ENCODE measurements at regions not wholly inside any gene's neighbourhood (a gene's known extent, or its start where the extent isn't known, plus 50 kb on each side); places are given as distances from the start of the nearest gene placed in this dataset.
A peak's percentile ranks its signal among the peaks of the same experiment; 100 is the strongest.
"Not testable (repeated sequence)": the region's sequence is repeated elsewhere in the genome, so short reads cannot be mapped to it uniquely, and the experiment has no call there.

DNA sequence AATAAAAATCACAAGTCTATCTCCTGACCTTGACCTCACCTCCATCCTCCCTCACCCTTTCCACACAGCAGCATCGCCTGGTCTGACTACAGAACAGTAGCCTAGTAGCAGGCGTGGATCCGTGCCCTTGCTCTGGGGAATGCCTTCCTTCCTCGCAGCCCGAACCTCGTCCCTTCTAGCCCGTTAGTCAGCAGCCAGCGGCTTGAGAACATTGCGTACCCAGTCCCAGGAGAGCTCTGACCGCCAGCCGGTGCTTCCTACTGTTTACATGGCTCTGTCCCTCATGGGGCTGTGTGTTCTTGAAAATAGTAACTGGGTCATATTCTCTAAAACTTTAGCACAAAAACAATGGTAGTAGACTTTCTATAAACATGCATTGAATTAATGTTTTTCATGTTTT lies 682.7 kb upstream of the IGFBP3 start:
- Histone ChIP-seq H2BK15ac (ENCODE audit: low read depth, poor library complexity, severe bottlenecking) (no peak overlapping the region), H3K4me2 (ENCODE audit: low read length, poor library complexity, severe bottlenecking) (no peak overlapping the region), H2BK12ac (ENCODE audit: low read length in 2 of 2) (peak overlapping the region; percentile 87 to 100), H3K23ac (ENCODE audit: low read length in 2 of 2) (no peak overlapping the region), H3K27me3 (ENCODE audit: control insufficient read depth in 1 of 2, insufficient read depth in 1 of 2, low read length in 2 of 2) (peaks cover 0 to 14% of the 10 kb centered on the region in 2 experiments), H2BK5ac (ENCODE audit: low read depth, low read length, poor library complexity, severe bottlenecking) (no peak overlapping the region), H3K4me1 (ENCODE audit: control insufficient read depth, insufficient read depth, low read depth, low read length) (peaks cover 2% of the 10 kb centered on the region), H3K27ac (ENCODE audit: low read length, poor library complexity, severe bottlenecking) (no peak overlapping the region), H4K8ac (ENCODE audit: low read length) (no peak overlapping the region), H3K9me3 (ENCODE audit: control insufficient read depth, low read length) (no peaks in the 10 kb centered on the region), H2AFZ (ENCODE audit: low read depth, low read length) (no peak overlapping the region), H3K4me3 (ENCODE audit: insufficient read depth in 1 of 2, low read depth in 1 of 2, low read length in 2 of 2) (no peak overlapping the region), H3K14ac (ENCODE audit: low read length in 2 of 2) (no peak overlapping the region), H4K91ac (ENCODE audit: low read length) (peak overlapping the region; percentile 74), H3K9ac (ENCODE audit: low read length) (no peak overlapping the region), H2AK5ac (ENCODE audit: low read length, severe bottlenecking) (no peak overlapping the region), H3K4ac (ENCODE audit: low read depth in 1 of 2, low read length in 2 of 2) (peak overlapping the region in 1 of 2 experiments; percentile 93), H2BK120ac (ENCODE audit: low read depth, low read length) (peak overlapping the region; percentile 82), H3K36me3 (ENCODE audit: control insufficient read depth in 1 of 2, insufficient read depth in 2 of 2, low read depth in 1 of 2, low read length in 2 of 2) (no peaks in the 10 kb centered on the region), H3K79me1 (replicated peaks; ENCODE audit: low read length, poor library complexity, severe bottlenecking) (no peaks in the 10 kb centered on the region), H3K18ac (ENCODE audit: low read depth in 1 of 2, low read length in 2 of 2) (peak overlapping the region; percentile 91 to 96)
- peak; percentile 94 for DNase-seq
- 4% methylated on average over 9 of the region's 11 CpGs for WGBS

DNA sequence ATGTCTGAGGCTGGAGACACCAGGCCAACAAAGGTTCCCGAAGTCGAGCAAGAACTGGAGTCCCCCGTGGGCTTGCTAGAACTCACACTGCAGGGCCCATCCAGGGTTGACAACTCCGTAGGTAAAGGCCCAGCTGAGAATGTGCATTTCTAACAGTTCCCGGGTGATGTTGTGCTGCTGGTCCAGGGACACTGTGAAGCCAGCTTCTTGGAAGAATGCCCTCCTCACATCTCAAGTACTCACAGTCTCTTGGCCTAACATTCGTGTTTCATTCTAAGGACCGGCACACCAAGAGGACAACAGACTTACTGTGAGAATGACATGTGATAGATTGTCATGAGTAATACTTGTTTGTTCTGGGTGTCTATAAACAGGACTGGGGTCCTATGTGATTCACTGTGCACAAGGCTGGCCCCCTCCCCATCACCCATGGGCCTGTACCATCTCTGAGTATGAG lies 682.3 kb upstream of the IGFBP3 start:
- Histone ChIP-seq H3K27ac (ENCODE audit: low read length, poor library complexity, severe bottlenecking) (no peak overlapping the region), H2AK5ac (ENCODE audit: low read length, severe bottlenecking) (no peak overlapping the region), H3K4me1 (ENCODE audit: control insufficient read depth, insufficient read depth, low read depth, low read length) (peaks cover 2% of the 10 kb centered on the region), H2BK5ac (ENCODE audit: low read depth, low read length, poor library complexity, severe bottlenecking) (no peak overlapping the region), H3K4me2 (ENCODE audit: low read length, poor library complexity, severe bottlenecking) (no peak overlapping the region), H3K36me3 (ENCODE audit: control insufficient read depth in 1 of 2, insufficient read depth in 2 of 2, low read depth in 1 of 2, low read length in 2 of 2) (no peaks in the 10 kb centered on the region), H3K4me3 (ENCODE audit: insufficient read depth in 1 of 2, low read depth in 1 of 2, low read length in 2 of 2) (no peak overlapping the region), H2BK12ac (ENCODE audit: low read length in 2 of 2) (peak overlapping the region; percentile 87 to 100), H3K14ac (ENCODE audit: low read length in 2 of 2) (peak overlapping the region in 1 of 2 experiments; percentile 1), H4K8ac (ENCODE audit: low read length) (peak overlapping the region; percentile 90), H4K91ac (ENCODE audit: low read length) (peak overlapping the region; percentile 74), H3K9ac (ENCODE audit: low read length) (no peak overlapping the region), H3K4ac (ENCODE audit: low read depth in 1 of 2, low read length in 2 of 2) (peak overlapping the region; percentile 39 to 93), H2BK120ac (ENCODE audit: low read depth, low read length) (peak overlapping the region; percentile 82), H3K79me1 (replicated peaks; ENCODE audit: low read length, poor library complexity, severe bottlenecking) (no peaks in the 10 kb centered on the region), H3K23ac (ENCODE audit: low read length in 2 of 2) (peak overlapping the region in 1 of 2 experiments; percentile 51), H2AFZ (ENCODE audit: low read depth, low read length) (no peak overlapping the region), H3K9me3 (ENCODE audit: control insufficient read depth, low read length) (no peaks in the 10 kb centered on the region), H3K18ac (ENCODE audit: low read depth in 1 of 2, low read length in 2 of 2) (peak overlapping the region; percentile 91 to 96), H2BK15ac (ENCODE audit: low read depth, poor library complexity, severe bottlenecking) (peak overlapping the region; percentile 85), H3K27me3 (ENCODE audit: control insufficient read depth in 1 of 2, insufficient read depth in 1 of 2, low read length in 2 of 2) (peaks cover 0 to 14% of the 10 kb centered on the region in 2 experiments)
- WGBS, result 82% methylated on average over 6 of the region's 7 CpGs
- peak; percentile 75 for DNase-seq

DNA sequence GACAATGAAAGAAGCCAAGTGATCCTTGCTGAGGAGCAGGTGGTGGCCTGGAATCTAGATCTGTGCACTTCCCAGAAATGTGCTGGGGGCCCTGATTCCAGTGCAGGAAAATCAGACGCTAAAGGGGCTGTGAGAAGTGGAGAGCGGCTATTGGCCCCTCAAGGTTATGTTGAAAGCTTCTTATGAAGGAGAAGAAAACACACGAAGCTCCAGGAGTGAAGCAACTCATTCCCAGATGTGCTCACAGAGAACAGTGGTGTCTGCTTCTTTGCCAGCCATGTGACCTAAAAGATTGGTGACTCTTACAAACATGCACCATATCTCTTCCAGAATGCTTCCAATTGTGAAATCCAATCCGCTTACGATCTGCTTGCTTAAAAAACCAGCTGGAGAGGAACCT lies 679.3 kb upstream of the IGFBP3 start:
- DNase-seq, result peak; percentile 57
- Histone ChIP-seq H3K36me3 (ENCODE audit: control insufficient read depth in 1 of 2, insufficient read depth in 2 of 2, low read depth in 1 of 2, low read length in 2 of 2) (no peaks in the 10 kb centered on the region), H3K4me1 (ENCODE audit: control insufficient read depth, insufficient read depth, low read depth, low read length) (peaks cover 2% of the 10 kb centered on the region), H3K23ac (ENCODE audit: low read length in 2 of 2) (no peak overlapping the region), H2BK15ac (ENCODE audit: low read depth, poor library complexity, severe bottlenecking) (no peak overlapping the region), H2BK5ac (ENCODE audit: low read depth, low read length, poor library complexity, severe bottlenecking) (no peak overlapping the region), H3K27ac (ENCODE audit: low read length, poor library complexity, severe bottlenecking) (no peak overlapping the region), H3K9ac (ENCODE audit: low read length) (peak overlapping the region; percentile 28), H3K18ac (ENCODE audit: low read depth in 1 of 2, low read length in 2 of 2) (peak overlapping the region in 1 of 2 experiments; percentile 73), H2BK12ac (ENCODE audit: low read length in 2 of 2) (peak overlapping the region in 1 of 2 experiments; percentile 73), H2AFZ (ENCODE audit: low read depth, low read length) (no peak overlapping the region), H3K9me3 (ENCODE audit: control insufficient read depth, low read length) (no peaks in the 10 kb centered on the region), H2AK5ac (ENCODE audit: low read length, severe bottlenecking) (no peak overlapping the region), H3K4me3 (ENCODE audit: insufficient read depth in 1 of 2, low read depth in 1 of 2, low read length in 2 of 2) (no peak overlapping the region), H3K27me3 (ENCODE audit: control insufficient read depth in 1 of 2, insufficient read depth in 1 of 2, low read length in 2 of 2) (peaks cover 0 to 14% of the 10 kb centered on the region in 2 experiments), H3K4me2 (ENCODE audit: low read length, poor library complexity, severe bottlenecking) (no peak overlapping the region), H3K14ac (ENCODE audit: low read length in 2 of 2) (no peak overlapping the region), H2BK120ac (ENCODE audit: low read depth, low read length) (no peak overlapping the region), H4K8ac (ENCODE audit: low read length) (no peak overlapping the region), H3K4ac (ENCODE audit: low read depth in 1 of 2, low read length in 2 of 2) (peak overlapping the region in 1 of 2 experiments; percentile 55), H3K79me1 (replicated peaks; ENCODE audit: low read length, poor library complexity, severe bottlenecking) (no peaks in the 10 kb centered on the region), H4K91ac (ENCODE audit: low read length) (no peak overlapping the region)
- 93% methylated on average over 5 of the region's 5 CpGs for WGBS

DNA sequence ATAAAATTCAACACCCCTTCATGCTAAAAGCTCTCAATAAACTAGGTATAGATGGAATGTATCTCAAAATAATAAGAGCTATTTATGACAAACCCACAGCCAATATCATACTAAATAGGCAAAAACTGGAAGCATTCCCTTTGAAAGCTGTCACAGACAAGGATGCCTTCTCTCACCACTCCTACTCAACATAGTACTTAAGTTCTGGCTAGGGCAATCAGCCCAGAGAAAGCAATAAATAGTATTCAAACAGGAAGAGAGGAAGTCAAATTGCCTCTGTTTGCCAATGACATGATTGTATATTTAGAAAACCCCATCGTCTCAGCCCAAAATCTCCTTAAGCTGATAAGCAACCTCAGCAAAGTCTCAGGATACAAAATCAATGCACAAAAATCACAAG lies 673.8 kb upstream of the IGFBP3 start:
- H2BK120ac ChIP-seq (ENCODE audit: low read depth, low read length); H4K8ac ChIP-seq (ENCODE audit: low read length); H2AFZ ChIP-seq (ENCODE audit: low read depth, low read length); H2BK5ac ChIP-seq (ENCODE audit: low read depth, low read length, poor library complexity, severe bottlenecking); H3K9ac ChIP-seq (ENCODE audit: low read length); H3K4me3 ChIP-seq (ENCODE audit: insufficient read depth in 1 of 2, low read depth in 1 of 2, low read length in 2 of 2); H2BK15ac ChIP-seq (ENCODE audit: low read depth, poor library complexity, severe bottlenecking); H3K4me2 ChIP-seq (ENCODE audit: low read length, poor library complexity, severe bottlenecking); H3K79me1 ChIP-seq (replicated peaks; ENCODE audit: low read length, poor library complexity, severe bottlenecking); H2BK12ac ChIP-seq (ENCODE audit: low read length in 2 of 2); H3K18ac ChIP-seq (ENCODE audit: low read depth in 1 of 2, low read length in 2 of 2); H3K27ac ChIP-seq (ENCODE audit: low read length, poor library complexity, severe bottlenecking); H3K9me3 ChIP-seq (ENCODE audit: control insufficient read depth, low read length); DNase-seq; H3K14ac ChIP-seq (ENCODE audit: low read length in 2 of 2); H3K4ac ChIP-seq (ENCODE audit: low read depth in 1 of 2, low read length in 2 of 2); H3K4me1 ChIP-seq (ENCODE audit: control insufficient read depth, insufficient read depth, low read depth, low read length); H3K36me3 ChIP-seq (ENCODE audit: control insufficient read depth in 1 of 2, insufficient read depth in 2 of 2, low read depth in 1 of 2, low read length in 2 of 2); H3K23ac ChIP-seq (ENCODE audit: low read length in 2 of 2); H4K91ac ChIP-seq (ENCODE audit: low read length); H2AK5ac ChIP-seq (ENCODE audit: low read length, severe bottlenecking); H3K27me3 ChIP-seq (ENCODE audit: control insufficient read depth in 1 of 2, insufficient read depth in 1 of 2, low read length in 2 of 2): not testable (repeated sequence)
- WGBS, result 27% methylated on average over 1 of the region's 1 CpG

Measured in mesenchymal stem cell (in vitro differentiated cells and primary cell).